Motor neuron (in vitro differentiated cells): ENCODE measurements at regions not wholly inside any gene's neighbourhood (a gene's known extent, or its start where the extent isn't known, plus 50 kb on each side); places are given as distances from the start of the nearest gene placed in this dataset.
A peak's percentile ranks its signal among the peaks of the same experiment; 100 is the strongest.
"Not testable (repeated sequence)": the region's sequence is repeated elsewhere in the genome, so short reads cannot be mapped to it uniquely, and the experiment has no call there.

ENCODE experiments used
- ATAC-seq, 8 experiments: fragments of 200-7000 bp; cut with Tn5 transposase; replicated peaks in 6 of 8; 2 replicates each; pipeline ENCODE4 v1.8.0; 2021; ENCODE audit warnings: mild to moderate bottlenecking in 8 of 8, moderate library complexity in 8 of 8
- H3K27ac ChIP-seq, 2 donors: fragments of 250-450 bp; sonication (Bioruptor Pico); 2 replicates each; pipeline ENCODE4 v1.9.0; 2021; ENCODE audit warnings: antibody characterized with exemption in 2 of 2, mild to moderate bottlenecking in 2 of 2, moderate library complexity in 1 of 2
- H3K4me1 ChIP-seq, 2 donors: fragments of 250-450 bp; sonication (Bioruptor Pico); replicated peaks in 1 of 2; 2 replicates each; pipeline ENCODE4 v1.6.1; 2021; ENCODE audit warnings: antibody characterized with exemption in 2 of 2, mild to moderate bottlenecking in 2 of 2, moderate library complexity in 1 of 2
- H3K4me3 ChIP-seq, 5 donors: fragments of 250-450 bp; sonication (Bioruptor Pico); 2 replicates each; pipeline ENCODE4 v1.9.0; 2021; ENCODE audit warnings: antibody characterized with exemption in 5 of 5, mild to moderate bottlenecking in 5 of 5, moderate library complexity in 4 of 5
- WGBS, 10 experiments: fragments of 450-650 bp; shearing (Covaris generic); methylation state at CpG; one replicate each; pipeline ENCODE4 v1.0.0; 2022; 5-methylcytosine and 5-hydroxymethylcytosine counted together
- in situ Hi-C, 9 experiments: fragments of 400-800 bp; cut with MboI; loops; one replicate each; pipeline ENCODE4 v1.15.0; 2021; ENCODE audit warnings: low sequenced_read_pairs in 9 of 9, low pct_unique_long_range_greater_than_20kb in 2 of 9; ENCODE audit not compliant: unreplicated experiment in 9 of 9

- H3K27ac ChIP-seq: no peak overlapping the region
- ATAC-seq: no peak
- no peak overlapping the region for H3K4me3 ChIP-seq
- in situ Hi-C loops: no loop called here
- no peaks in the 10 kb centered on the region for H3K4me1 ChIP-seq
Observed at GRCh38 chr5:100023536-100023935, 511.6 kb upstream of the FAM174A start.

DNA sequence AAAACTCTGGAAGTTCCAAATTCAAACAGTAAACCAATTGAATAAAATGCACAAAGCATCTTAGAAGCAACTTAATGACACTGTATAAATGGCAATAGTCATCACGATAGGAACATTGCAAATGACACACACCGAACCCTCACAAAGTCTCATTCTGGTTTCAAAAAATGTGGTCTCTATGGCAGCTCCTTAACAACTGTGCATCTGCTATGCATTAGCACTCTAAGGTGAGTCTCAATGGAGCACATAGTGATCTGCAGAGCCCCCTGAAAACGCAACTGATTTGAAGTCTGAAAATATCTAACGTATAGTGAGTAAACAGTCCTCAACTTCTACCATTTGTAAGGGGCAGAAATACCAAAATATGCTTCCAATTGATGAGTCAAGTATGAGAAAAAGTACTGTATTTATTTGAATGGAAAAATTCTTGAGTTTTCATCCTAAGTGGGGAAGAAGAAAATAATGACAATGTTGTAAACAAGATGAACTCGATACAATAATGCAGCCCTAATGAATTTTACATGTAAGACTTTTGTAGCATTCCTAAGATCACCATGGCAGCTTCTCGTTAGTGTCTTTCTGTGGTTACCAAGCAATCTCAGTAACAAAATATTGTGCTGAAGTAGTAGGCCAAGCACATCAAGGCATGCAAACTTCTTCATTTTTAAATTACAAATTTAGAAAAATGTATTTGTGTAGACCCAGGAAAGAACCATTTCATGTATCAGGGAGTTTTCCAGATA is 517.5 kb upstream of the FAM174A start:
- WGBS, 10 experiments: 0 to 81% (median 49%) methylated on average over 2 to 6 of the region's 6 CpGs
- in situ Hi-C loops: no loop called here
- no peak overlapping the region for H3K4me3 ChIP-seq
- H3K4me1 ChIP-seq: peaks cover 0 to 10% of the 10 kb centered on the region in 2 donors
- ATAC-seq: peak in 4 of 8 experiments; percentile 18 to 93 (median 58)
- H3K27ac ChIP-seq: peak overlapping the region in 1 of 2 donors; percentile 39

- ATAC-seq, H3K27ac ChIP-seq, H3K4me3 ChIP-seq, in situ Hi-C loops: not testable (repeated sequence)
- H3K4me1 ChIP-seq: peaks cover 0 to 10% of the 10 kb centered on the region in 2 donors
- WGBS, 10 experiments: 11 to 100% (median 64%) methylated on average over 1 to 4 of the region's 4 CpGs; no CpG with 5 or more reads in 1 of the 10 experiments
Observed at GRCh38 chr5:100013305-100013704, 521.9 kb upstream of the FAM174A start.

DNA sequence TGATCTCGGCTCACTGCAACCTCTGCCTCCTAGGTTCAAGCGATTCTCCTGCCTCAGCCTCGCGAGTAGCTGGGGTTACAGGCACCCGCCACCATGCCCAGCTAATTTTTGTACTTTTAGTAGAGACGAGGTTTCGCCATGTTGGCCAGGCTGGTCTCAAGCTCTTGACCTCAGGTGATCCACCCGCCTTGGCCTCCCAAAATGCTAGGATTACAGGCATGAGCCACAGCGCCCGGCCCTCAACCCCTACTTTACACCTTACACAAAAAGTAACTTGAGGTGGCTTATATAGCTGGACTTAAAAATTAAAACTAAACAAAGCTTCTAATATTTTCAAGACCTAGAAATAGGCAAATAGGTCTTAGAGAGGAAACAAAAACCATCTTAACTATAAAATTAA is 524.0 kb upstream of the FAM174A start:
- in situ Hi-C loops, ATAC-seq, H3K27ac ChIP-seq, H3K4me3 ChIP-seq, H3K4me1 ChIP-seq: not testable (repeated sequence)
- WGBS, 10 experiments: 4 to 100% (median 79%) methylated on average over 3 to 7 of the region's 10 CpGs; no CpG with 5 or more reads in 3 of the 10 experiments

- in situ Hi-C loops: no loop called here
- no peak for ATAC-seq
- H3K4me1 ChIP-seq: no peaks in the 10 kb centered on the region
- no peak overlapping the region for H3K27ac ChIP-seq
- H3K4me3 ChIP-seq: no peak overlapping the region
Observed at GRCh38 chr5:100004969-100005368, 530.2 kb upstream of the FAM174A start.

DNA sequence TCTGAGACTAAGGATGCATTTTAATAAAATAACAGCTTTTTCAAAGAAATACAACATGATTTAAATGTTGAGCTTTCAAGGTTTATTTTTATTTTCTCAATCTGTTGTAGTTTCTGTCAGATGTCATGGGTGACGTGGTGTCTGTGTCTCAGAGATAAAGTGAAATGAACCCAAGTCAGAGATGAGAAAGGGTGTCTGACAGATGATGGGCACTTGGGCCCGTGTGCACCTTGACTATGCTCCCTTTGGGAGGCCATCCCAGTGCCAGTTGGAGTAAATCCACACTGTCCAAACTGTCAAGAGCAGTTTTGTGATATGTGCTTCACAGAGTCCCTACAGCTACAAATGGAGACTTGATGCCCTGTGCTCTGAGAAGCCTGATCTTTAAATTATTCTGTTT is 536.9 kb upstream of the FAM174A start:
- WGBS, 10 experiments: 0 to 100% (median 92%) methylated on average over 1 to 2 of the region's 2 CpGs; no CpG with 5 or more reads in 2 of the 10 experiments
- H3K4me3 ChIP-seq: no peak overlapping the region
- in situ Hi-C loops: no loop called here
- no peak overlapping the region for H3K27ac ChIP-seq
- H3K4me1 ChIP-seq: no peaks in the 10 kb centered on the region
- no peak for ATAC-seq

DNA sequence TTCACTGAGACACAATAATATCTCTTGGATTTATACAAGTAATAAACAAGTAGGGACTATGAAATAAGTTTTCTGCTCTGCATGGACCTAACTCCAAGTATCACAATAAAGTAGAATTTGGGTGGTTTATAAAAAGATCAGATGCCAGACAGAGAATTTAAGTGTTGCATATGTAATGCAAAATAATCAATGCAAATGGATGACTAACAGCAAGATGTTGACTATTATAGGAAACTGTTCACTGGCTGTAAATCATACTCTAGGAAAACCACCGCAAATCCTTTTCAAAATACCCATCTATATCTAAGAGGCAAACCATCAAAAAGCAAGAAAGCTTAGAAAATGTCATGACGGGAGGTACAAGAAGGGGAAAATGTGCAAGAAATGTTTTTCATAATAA is 539.8 kb upstream of the FAM174A start:
- in situ Hi-C loops: no loop called here
- Histone ChIP-seq H3K27ac (no peak overlapping the region), H3K4me3 (no peak overlapping the region), H3K4me1 (no peaks in the 10 kb centered on the region)
- peak in 3 of 8 experiments; percentile 58 to 89 (median 60) for ATAC-seq
- WGBS, 10 experiments: 6 to 100% (median 86%) methylated on average over 1 to 2 of the region's 2 CpGs

GRCh38 chr5:99973779-99974178 is 561.4 kb upstream of the FAM174A start:
- 26 to 90% (median 50%) methylated on average over 1 to 4 of the region's 4 CpGs; no CpG with 5 or more reads in 5 of the 10 experiments for whole genome bisulfite sequencing, 10 experiments
- Histone ChIP-seq H3K4me3 (no peak overlapping the region), H3K27ac (no peak overlapping the region), H3K4me1 (peaks cover 12 to 15% of the 10 kb centered on the region in 2 donors)
- in situ Hi-C loops: no loop called here
- no peak for ATAC-seq

- Histone ChIP-seq H3K4me1 (no peaks in the 10 kb centered on the region), H3K4me3 (no peak overlapping the region), H3K27ac (no peak overlapping the region)
- no peak for ATAC-seq
- WGBS, 10 experiments: 0 to 100% (median 13%) methylated on average over 1 to 3 of the region's 8 CpGs; no CpG with 5 or more reads in 7 of the 10 experiments
- in situ Hi-C loops: no loop called here
Observed at GRCh38 chr5:99955962-99956361, 579.2 kb upstream of the FAM174A start.

- 27 to 100% (median 60%) methylated on average over 1 to 10 of the region's 10 CpGs; no CpG with 5 or more reads in 1 of the 10 experiments for WGBS, 10 experiments
- no peaks in the 10 kb centered on the region for H3K4me1 ChIP-seq
- H3K27ac ChIP-seq: no peak overlapping the region
- no peak overlapping the region for H3K4me3 ChIP-seq
- ATAC-seq: no peak
- in situ Hi-C loops: no loop called here
Observed at GRCh38 chr5:99955006-99955405, 580.2 kb upstream of the FAM174A start.

DNA sequence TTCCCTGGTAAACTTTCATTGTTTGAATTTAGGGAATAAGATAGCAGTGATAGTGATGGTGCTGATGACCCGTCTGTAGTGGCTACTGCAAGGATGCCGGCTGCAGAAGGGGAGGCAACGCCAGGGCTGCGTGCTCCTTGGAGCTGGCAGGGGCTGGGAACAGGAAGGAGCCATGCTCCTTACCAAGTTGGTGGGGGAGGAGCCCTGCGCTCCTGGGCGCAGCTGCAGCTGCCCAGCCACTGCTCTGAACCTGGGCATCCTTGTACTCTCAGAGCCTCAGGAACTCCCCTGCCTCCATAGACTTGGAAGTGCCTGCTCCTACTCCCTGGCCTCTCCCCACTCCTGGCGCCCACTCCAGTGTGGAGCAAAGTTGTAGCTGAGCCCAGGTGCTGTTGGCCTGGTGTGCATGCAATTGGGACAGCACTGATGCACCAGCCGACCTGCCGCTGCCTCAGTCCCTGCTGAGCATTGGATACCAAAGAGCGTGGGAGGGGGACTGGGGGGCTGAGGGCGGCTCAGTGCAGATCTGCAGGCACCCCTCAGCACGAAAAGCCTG is 585.1 kb upstream of the FAM174A start:
- Histone ChIP-seq H3K27ac (no peak overlapping the region), H3K4me1 (no peaks in the 10 kb centered on the region), H3K4me3 (no peak overlapping the region)
- 0 to 95% (median 15%) methylated on average over 1 to 7 of the region's 12 CpGs; no CpG with 5 or more reads in 4 of the 10 experiments for WGBS, 10 experiments
- in situ Hi-C loops: no loop called here
- no peak for ATAC-seq

GRCh38 chr5:99949361-99949760 is 585.8 kb upstream of the FAM174A start:
- in situ Hi-C loops: no loop called here
- WGBS, 10 experiments: 0 to 100% (median 75%) methylated on average over 1 to 4 of the region's 5 CpGs; no CpG with 5 or more reads in 3 of the 10 experiments
- no peak overlapping the region for H3K27ac ChIP-seq
- H3K4me3 ChIP-seq: no peak overlapping the region
- no peaks in the 10 kb centered on the region for H3K4me1 ChIP-seq
- ATAC-seq: no peak

- H3K4me3 ChIP-seq: no peak overlapping the region
Observed at GRCh38 chr5:99948850-99949249, 586.3 kb upstream of the FAM174A start.

More at GRCh38 chr5:99948850-99949249, 586.3 kb upstream of the FAM174A start:
- ATAC-seq: no peak
- WGBS, 10 experiments: 0 to 100% (median 90%) methylated on average over 1 to 2 of the region's 2 CpGs; no CpG with 5 or more reads in 3 of the 10 experiments
- H3K4me1 ChIP-seq: no peaks in the 10 kb centered on the region
- no peak overlapping the region for H3K27ac ChIP-seq
- in situ Hi-C loops: no loop called here
